Heart right ventricle (tissue), 16 donors: ENCODE measurements at regions not wholly inside any gene's neighbourhood (a gene's known extent, or its start where the extent isn't known, plus 50 kb on each side); places are given as distances from the start of the nearest gene placed in this dataset.

Experiments used
- ATAC-seq, 8 donors: fragments of 200-7000 bp; cut with Tn5 transposase; one replicate each; pipeline ENCODE4 v1.9.1; 2020; ENCODE audit warnings: mild to moderate bottlenecking in 8 of 8, moderate library complexity in 8 of 8, moderate number of reproducible peaks in 1 of 8
- DNase-seq, 2 donors: peaks; one replicate each; pipeline ENCODE4 v3.0.0-alpha.2; 2020
- H3K27ac ChIP-seq, 10 donors: fragments of 200-600 bp; sonication (generic) in 2 of 10; one replicate each; pipeline versions ENCODE4 v1.5.0 to v1.8.0; 2020 to 2022; ENCODE audit warnings: mild to moderate bottlenecking in 3 of 10
- H3K27me3 ChIP-seq, 7 donors: fragments of 200-600 bp; one replicate each; pipeline ENCODE4 v1.8.0; 2021 to 2022; ENCODE audit warnings: mild to moderate bottlenecking in 2 of 7
- H3K36me3 ChIP-seq, 9 donors: fragments of 200-600 bp; sonication (generic) in 1 of 9; one replicate each; pipeline versions ENCODE4 v1.5.0 to v1.8.0; 2020 to 2022; ENCODE audit warnings: mild to moderate bottlenecking in 2 of 9
- H3K4me1 ChIP-seq, 9 donors: fragments of 200-600 bp; sonication (generic) in 1 of 9; one replicate each; pipeline versions ENCODE4 v1.5.0 to v1.8.0; 2020 to 2022; ENCODE audit warnings: mild to moderate bottlenecking in 4 of 9
- H3K4me3 ChIP-seq, 10 donors: fragments of 200-600 bp; sonication (generic) in 2 of 10; one replicate each; pipeline versions ENCODE4 v1.5.0 to v1.8.0; 2020 to 2022; ENCODE audit warnings: mild to moderate bottlenecking in 7 of 10, moderate library complexity in 2 of 10
- H3K9me3 ChIP-seq, 11 donors: fragments of 200-600 bp in 10 of 11; sonication (generic) in 2 of 11; one replicate each; pipeline versions ENCODE4 v1.5.0 to v1.8.0; 2013 to 2022; ENCODE audit warnings: mild to moderate bottlenecking in 2 of 11, control low read depth in 1 of 11, moderate library complexity in 1 of 11
- WGBS, 2 donors: extraction: QIAGEN DNeasy Blood & Tissue Kit; methylation state at CpG; one replicate each; pipeline ENCODE4 v1.1.7; 2013; ENCODE audit warnings: inconsistent platforms in 1 of 2; 5-methylcytosine and 5-hydroxymethylcytosine counted together
- intact Hi-C, 10 donors: fragments of 100-400 bp; cut with DNase I; formaldehyde crosslinking; loops; one replicate each; pipeline versions ENCODE4 v1.11.1 to v1.14.2; 2022
- TF ChIP-seq, protein P1 (sequence below), 9 donors: fragments of 200-600 bp; sonication (generic) in 2 of 9; IDR thresholded peaks; one replicate each; pipeline versions ENCODE4 v1.5.0 to v1.8.0; 2021 to 2022; ENCODE audit warnings: antibody characterized with exemption in 9 of 9, mild to moderate bottlenecking in 5 of 9, moderate library complexity in 1 of 9
- donor health status: Arrhythmogenic right ventricular cardiomyopathy.
- donor health status: ischemic (EF 13 %, LVEDD 7.1; RV severe dilation, severe dysfunction).
- donor health status: healthy with polysubstance abuse.
- donor health status: DM: no; HTN: yes; CAD: no.
- donor health status: DM: no; HTN: no; CAD: no.
- donor health status: ischemic (EF 25% LVEDD 6.9; RV normal size, moderate dysfunction).
- donor health status: ischemic (EF 25% LVEDD 5.7; RV mildly dilated, moderate dysfunction).
- donor health status: healthy.
- donor health status: DM: yes; HTN: yes; CAD: no.
- donor health status: Ischemic cardiomyopathy.
- donor health status: ischemic (EF 35%, LVEDD 5.7; RV mildly dilated, moderate dysfunction).
- donor health status: nonischemic (EF 11% LVEDD 7.7; RV severe dilation, severe dysfunction).
- donor health status: DM: yes; HTN: yes; CAD: no.
- donor health status: PGD.
- donor health status: ischemic (EF 29% LVEDD 5.4; RV normal size, mild dysfunction).
- donor health status: nonischemic (EF 23%, LVEDD 6.1; RV moderate dilation, normal function).

DNA sequence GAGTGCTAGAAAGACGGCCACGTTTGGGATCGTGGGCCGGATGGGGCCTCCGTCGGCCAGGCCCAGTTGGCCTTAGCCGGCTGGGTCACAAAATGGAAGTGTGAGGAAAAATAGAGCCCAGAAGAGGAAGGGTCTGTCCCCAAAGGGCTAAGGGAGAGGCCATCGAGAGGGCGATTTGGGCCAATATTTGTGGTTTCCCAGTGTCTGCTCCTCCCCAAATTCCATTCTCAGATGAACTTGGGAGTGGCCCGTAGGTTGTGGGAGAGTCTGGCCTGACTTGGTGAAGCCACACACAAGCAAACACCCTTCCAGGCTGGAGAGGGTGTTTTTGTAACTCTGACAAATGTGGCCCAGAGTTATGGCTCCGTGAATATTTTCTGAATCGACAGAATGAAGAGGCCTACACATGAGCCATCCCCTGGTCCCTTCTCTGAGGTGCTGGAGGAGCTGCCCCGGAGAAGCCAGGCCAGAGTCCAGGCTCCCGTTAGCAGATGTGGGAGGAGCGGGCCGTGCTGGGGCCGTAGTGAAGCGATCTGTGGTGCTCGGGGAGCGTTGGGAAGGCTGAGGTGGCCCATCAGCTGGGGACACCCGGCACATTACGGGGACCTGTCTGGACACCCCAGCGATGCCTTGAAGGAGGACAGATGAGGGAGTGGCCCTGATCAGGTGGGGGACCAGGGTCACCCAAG, 73.5 kb upstream of the PPARA start:
- H3K27me3 ChIP-seq = no peaks in the 10 kb centered on the region
- WGBS, 2 donors = 13 to 20% methylated on average over 23 of the region's 23 CpGs
- intact Hi-C loops = loop anchor here in 6 of 10 donors (2.0 to 10.0 kb wide), 4 partner anchors 36 to 69 kb away; no protein-coding TSS in a partner anchor
- H3K27ac ChIP-seq = peak overlapping the region; percentile 93 to 100 (median 98)
- no peaks in the 10 kb centered on the region for H3K9me3 ChIP-seq
- ATAC-seq (peak in 4 of 8 donors; percentile 3 to 14 (median 8)), DNase-seq (peak in 1 of 2 donors; percentile 55)
- TF ChIP-seq, protein P1, sequence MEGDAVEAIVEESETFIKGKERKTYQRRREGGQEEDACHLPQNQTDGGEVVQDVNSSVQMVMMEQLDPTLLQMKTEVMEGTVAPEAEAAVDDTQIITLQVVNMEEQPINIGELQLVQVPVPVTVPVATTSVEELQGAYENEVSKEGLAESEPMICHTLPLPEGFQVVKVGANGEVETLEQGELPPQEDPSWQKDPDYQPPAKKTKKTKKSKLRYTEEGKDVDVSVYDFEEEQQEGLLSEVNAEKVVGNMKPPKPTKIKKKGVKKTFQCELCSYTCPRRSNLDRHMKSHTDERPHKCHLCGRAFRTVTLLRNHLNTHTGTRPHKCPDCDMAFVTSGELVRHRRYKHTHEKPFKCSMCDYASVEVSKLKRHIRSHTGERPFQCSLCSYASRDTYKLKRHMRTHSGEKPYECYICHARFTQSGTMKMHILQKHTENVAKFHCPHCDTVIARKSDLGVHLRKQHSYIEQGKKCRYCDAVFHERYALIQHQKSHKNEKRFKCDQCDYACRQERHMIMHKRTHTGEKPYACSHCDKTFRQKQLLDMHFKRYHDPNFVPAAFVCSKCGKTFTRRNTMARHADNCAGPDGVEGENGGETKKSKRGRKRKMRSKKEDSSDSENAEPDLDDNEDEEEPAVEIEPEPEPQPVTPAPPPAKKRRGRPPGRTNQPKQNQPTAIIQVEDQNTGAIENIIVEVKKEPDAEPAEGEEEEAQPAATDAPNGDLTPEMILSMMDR (IDR thresholded peaks at IDR 0.05) = no peak
- peaks cover 0 to 31% (median 0%) of the 10 kb centered on the region in 9 donors for H3K36me3 ChIP-seq
- peak overlapping the region; percentile 8 to 98 (median 83) for H3K4me3 ChIP-seq
- peaks cover 30 to 86% (median 78%) of the 10 kb centered on the region in 9 donors for H3K4me1 ChIP-seq

DNA sequence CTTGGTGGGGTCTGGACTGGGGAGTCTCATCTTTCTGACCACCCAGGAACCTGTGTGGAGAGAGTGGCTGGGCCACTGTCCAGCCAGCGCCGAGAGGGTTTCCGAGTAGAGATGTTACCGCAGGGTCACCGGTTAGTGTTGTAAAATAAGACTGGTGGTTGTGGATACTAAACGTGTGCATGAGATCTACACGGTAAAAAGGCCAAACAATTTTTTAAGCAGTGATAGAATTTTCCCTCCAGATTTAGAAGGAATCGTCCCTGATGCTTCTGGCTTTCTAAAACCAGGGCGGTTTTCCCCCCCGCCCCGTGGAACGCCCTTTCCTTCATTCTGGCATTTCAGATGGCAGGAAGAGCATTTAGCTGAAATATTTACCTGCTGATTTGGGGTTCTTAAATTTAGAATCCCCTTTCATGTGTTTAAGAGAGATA, 72.6 kb upstream of the PPARA start:
- DNase-seq (peak in 1 of 2 donors; percentile 12), ATAC-seq (no peak)
- H3K27ac ChIP-seq = peak overlapping the region; percentile 93 to 100 (median 98)
- H3K36me3 ChIP-seq = peaks cover 0 to 33% (median 0%) of the 10 kb centered on the region in 9 donors
- H3K4me1 ChIP-seq = peaks cover 33 to 93% (median 87%) of the 10 kb centered on the region in 9 donors
- WGBS, 2 donors = 16 to 22% methylated on average over 12 of the region's 12 CpGs
- peak overlapping the region; percentile 8 to 98 (median 83) for H3K4me3 ChIP-seq
- intact Hi-C loops = loop anchor here in 6 of 10 donors (2.0 to 10.0 kb wide), 4 partner anchors 35 to 70 kb away; no protein-coding TSS in a partner anchor
- H3K27me3 ChIP-seq = no peaks in the 10 kb centered on the region
- no peaks in the 10 kb centered on the region for H3K9me3 ChIP-seq
- TF ChIP-seq, protein P1 (IDR thresholded peaks at IDR 0.05) = no peak

DNA sequence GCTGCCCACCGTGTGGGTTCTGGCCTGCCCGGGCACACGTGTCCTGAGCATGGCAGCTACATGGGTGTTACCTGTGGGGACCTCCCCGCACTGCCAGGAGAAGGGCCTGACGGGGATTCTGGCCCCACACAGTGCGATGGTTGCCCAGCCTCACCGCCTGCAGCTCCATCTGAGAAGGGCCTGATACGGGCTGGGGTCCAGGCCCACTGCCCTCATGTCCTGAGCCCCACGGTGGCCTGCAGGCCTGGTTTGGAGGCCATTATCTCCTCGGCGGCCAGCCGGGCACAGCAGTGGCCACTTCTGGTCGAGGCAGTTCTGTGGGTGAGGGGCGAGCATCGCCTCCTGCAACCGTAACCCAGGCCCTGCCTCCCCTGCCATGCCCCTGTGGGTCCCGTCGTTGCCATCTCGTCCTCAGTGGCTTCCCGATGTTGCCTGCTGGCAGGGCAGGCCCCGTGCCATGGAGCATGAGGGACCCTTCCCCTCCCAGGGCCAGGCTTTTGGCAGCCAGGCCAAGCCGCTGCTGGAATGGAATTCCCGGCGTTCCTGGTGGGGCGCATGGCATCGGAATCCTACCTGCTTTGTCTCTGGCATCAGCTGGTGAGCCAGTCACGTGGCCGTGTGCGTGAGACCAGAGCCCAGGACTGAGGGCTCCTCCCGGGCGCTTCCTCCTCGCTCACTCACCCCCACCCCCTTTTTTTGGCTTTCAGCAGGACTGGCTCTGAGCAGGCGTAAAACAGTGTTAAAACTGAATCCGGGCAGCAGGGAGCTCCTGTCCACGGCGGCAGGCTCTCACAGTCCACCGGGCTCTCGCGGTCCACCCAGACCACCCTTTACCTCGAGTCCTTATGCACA, 71.9 kb upstream of the PPARA start:
- Histone ChIP-seq H3K27ac (peak overlapping the region; percentile 93 to 100 (median 98)), H3K4me1 (peaks cover 33 to 100% (median 90%) of the 10 kb centered on the region in 9 donors), H3K9me3 (no peaks in the 10 kb centered on the region), H3K4me3 (peak overlapping the region; percentile 0 to 98 (median 83)), H3K36me3 (peaks cover 0 to 40% (median 3%) of the 10 kb centered on the region in 9 donors), H3K27me3 (no peaks in the 10 kb centered on the region)
- DNase-seq (peak; percentile 65 to 80), ATAC-seq (peak; percentile 28 to 68 (median 56))
- TF ChIP-seq, protein P1 (IDR thresholded peaks at IDR 0.05) = no peak
- intact Hi-C loops = loop anchor here in 5 of 10 donors (5.0 to 10.0 kb wide), 3 partner anchors 34 to 71 kb away; no protein-coding TSS in a partner anchor
- 12 to 20% methylated on average over 40 of the region's 40 CpGs for WGBS, 2 donors
